ENCODE measurements at regions not wholly inside any gene's neighbourhood (a gene's known extent, or its start where the extent isn't known, plus 50 kb on each side); places are given as distances from the start of the nearest gene placed in this dataset.
"Not testable (repeated sequence)": the region's sequence is repeated elsewhere in the genome, so short reads cannot be mapped to it uniquely, and the experiment has no call there.

DNA sequence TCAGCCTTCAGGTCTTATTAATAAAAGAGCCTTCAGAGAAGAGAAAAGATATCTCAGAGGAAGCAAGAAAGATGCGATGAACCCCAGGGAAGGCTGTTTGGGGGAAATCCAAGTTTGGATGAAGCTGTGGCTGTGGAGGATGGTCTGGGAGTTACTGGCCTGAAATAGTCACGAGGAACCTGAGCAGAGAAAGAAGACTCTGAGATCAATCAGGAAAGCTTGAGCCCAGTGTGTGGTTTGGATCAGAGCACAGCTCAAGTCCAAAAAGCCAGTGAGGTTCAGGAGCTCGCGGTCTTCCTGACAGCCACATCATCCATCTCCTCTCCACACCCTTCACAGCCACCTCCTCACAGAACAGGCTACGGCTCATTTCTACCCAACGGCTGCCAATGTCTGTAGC, 87.4 kb upstream of the SERPINE2 start:
- no peak for DNase-seq (ENCODE audit: low spot score, unreplicated experiment)
- H3K36me3 Mint-ChIP-seq (ENCODE audit: insufficient read depth): no peaks in the 10 kb centered on the region
- H3K4me1 Mint-ChIP-seq (ENCODE audit: low read depth): peaks cover 2% of the 10 kb centered on the region
- no peaks in the 10 kb centered on the region for H3K27me3 Mint-ChIP-seq
- no peak overlapping the region for H3K4me3 Mint-ChIP-seq (ENCODE audit: low read depth)
- TF ChIP-seq, protein P1, sequence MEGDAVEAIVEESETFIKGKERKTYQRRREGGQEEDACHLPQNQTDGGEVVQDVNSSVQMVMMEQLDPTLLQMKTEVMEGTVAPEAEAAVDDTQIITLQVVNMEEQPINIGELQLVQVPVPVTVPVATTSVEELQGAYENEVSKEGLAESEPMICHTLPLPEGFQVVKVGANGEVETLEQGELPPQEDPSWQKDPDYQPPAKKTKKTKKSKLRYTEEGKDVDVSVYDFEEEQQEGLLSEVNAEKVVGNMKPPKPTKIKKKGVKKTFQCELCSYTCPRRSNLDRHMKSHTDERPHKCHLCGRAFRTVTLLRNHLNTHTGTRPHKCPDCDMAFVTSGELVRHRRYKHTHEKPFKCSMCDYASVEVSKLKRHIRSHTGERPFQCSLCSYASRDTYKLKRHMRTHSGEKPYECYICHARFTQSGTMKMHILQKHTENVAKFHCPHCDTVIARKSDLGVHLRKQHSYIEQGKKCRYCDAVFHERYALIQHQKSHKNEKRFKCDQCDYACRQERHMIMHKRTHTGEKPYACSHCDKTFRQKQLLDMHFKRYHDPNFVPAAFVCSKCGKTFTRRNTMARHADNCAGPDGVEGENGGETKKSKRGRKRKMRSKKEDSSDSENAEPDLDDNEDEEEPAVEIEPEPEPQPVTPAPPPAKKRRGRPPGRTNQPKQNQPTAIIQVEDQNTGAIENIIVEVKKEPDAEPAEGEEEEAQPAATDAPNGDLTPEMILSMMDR (IDR thresholded peaks at IDR 0.05; ENCODE audit: unreplicated experiment): no peak
- peaks cover under 1% of the 10 kb centered on the region for H3K9me3 Mint-ChIP-seq (ENCODE audit: low read depth)
- no peak overlapping the region for H3K27ac Mint-ChIP-seq

DNA sequence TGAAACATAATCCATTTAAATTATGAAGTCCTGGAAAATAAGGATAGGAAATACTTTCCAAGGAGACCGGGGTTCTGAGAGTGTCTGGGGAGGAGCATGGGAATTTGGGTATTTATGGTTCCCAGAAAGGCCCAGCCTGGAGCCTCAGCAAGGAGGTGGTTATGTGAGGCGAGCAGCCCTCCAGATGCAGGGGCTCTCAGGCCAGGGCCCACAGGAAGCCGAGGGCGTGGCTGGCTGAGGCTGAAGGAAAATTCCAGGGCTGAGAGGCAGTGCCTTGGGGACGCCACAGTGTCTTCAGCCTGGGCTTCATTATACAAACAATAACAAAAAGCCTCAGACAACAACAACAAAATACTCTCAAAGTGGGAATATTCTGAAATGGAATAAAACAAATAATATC, 86.9 kb upstream of the SERPINE2 start:
- peaks cover 2% of the 10 kb centered on the region for H3K4me1 Mint-ChIP-seq (ENCODE audit: low read depth)
- TF ChIP-seq, protein P1 (IDR thresholded peaks at IDR 0.05; ENCODE audit: unreplicated experiment): no peak
- H3K36me3 Mint-ChIP-seq (ENCODE audit: insufficient read depth): no peaks in the 10 kb centered on the region
- no peak for DNase-seq (ENCODE audit: low spot score, unreplicated experiment)
- H3K9me3 Mint-ChIP-seq (ENCODE audit: low read depth): peaks cover 3% of the 10 kb centered on the region
- no peaks in the 10 kb centered on the region for H3K27me3 Mint-ChIP-seq
- no peak overlapping the region for H3K27ac Mint-ChIP-seq
- no peak overlapping the region for H3K4me3 Mint-ChIP-seq (ENCODE audit: low read depth)

DNA sequence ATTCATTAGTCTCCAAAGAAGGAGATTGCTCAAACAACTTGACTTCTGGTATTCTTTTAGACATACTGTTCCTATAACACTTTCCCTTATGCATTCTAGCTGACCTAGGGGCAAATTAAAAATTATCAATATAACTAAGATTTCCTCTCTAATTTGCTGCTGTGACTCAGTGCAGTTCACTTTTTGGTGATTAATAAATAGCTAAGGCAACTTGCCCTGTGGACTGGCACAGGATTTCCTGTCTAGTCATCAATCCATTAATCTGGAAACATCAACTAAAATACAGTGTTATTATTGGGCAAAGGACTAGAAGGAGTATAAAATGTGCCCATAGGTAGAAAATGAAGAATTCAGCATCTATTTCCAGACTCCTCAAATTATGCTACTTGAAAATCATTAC, 83.5 kb upstream of the SERPINE2 start:
- Mint-ChIP-seq H3K4me1 (ENCODE audit: low read depth) (no peaks in the 10 kb centered on the region), H3K27me3 (no peaks in the 10 kb centered on the region), H3K9me3 (ENCODE audit: low read depth) (peaks cover 25% of the 10 kb centered on the region), H3K27ac (no peak overlapping the region), H3K4me3 (ENCODE audit: low read depth) (no peak overlapping the region), H3K36me3 (ENCODE audit: insufficient read depth) (peaks cover 4% of the 10 kb centered on the region)
- no peak for DNase-seq (ENCODE audit: low spot score, unreplicated experiment)
- TF ChIP-seq, protein P1 (IDR thresholded peaks at IDR 0.05; ENCODE audit: unreplicated experiment): no peak

DNA sequence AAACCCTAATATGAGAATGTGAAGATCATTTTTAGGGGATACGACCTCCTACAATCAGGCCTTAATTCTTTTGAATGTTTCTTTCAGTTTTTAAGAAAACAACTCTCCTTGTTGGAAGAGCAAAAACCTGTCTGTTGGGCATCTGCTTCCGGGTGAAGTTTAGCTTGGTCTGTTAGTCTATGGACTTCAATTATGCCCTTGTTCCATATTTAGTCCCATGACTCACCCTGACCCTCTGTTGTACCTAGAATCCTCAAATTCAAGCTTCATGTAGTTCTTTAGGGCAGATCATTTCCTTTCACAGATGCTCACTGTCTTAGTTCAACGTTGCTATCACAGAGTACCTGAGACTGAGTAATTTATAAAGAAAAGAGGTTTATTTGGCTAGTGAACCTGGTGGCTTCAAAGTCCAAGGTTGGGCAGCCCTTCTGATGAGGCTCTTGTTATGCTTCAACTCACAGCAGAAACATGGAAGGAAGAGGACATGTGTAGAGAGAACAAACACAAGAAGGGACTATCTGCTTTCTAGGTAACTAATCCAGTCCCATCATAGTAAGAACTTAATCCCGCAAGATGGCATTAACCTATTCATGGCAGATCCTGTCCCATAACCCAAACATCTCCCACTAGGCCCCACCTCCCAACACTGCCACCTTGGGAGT, 82.5 kb upstream of the SERPINE2 start:
- no peak for DNase-seq (ENCODE audit: low spot score, unreplicated experiment)
- H3K4me1 Mint-ChIP-seq (ENCODE audit: low read depth): no peaks in the 10 kb centered on the region
- TF ChIP-seq, protein P1 (IDR thresholded peaks at IDR 0.05; ENCODE audit: unreplicated experiment): no peak
- no peak overlapping the region for H3K27ac Mint-ChIP-seq
- peaks cover 35% of the 10 kb centered on the region for H3K9me3 Mint-ChIP-seq (ENCODE audit: low read depth)
- H3K36me3 Mint-ChIP-seq (ENCODE audit: insufficient read depth): peaks cover 4% of the 10 kb centered on the region
- H3K4me3 Mint-ChIP-seq (ENCODE audit: low read depth): no peak overlapping the region
- no peaks in the 10 kb centered on the region for H3K27me3 Mint-ChIP-seq

DNA sequence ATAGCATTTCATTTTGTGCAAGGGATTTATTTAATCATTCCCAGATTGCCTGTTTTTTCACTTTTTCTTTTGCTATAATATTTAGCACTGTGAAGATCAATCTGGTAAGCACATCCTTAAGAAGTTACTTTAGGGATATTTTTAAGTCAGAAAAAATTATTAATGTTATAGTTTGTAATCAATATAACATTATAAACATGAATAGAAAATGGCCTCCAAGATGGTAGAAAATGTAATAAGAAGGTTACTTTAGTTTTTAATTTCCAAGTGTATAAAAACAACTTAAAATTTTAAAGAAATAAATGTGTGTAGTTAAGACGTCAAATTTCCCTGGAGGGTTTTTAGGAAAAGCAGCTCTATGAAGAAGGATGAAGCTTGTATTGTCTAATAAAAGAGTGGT, 81.9 kb upstream of the SERPINE2 start:
- Mint-ChIP-seq H3K27me3 (no peaks in the 10 kb centered on the region), H3K4me1 (ENCODE audit: low read depth) (no peaks in the 10 kb centered on the region), H3K27ac (no peak overlapping the region), H3K4me3 (ENCODE audit: low read depth) (no peak overlapping the region), H3K36me3 (ENCODE audit: insufficient read depth) (peaks cover 4% of the 10 kb centered on the region), H3K9me3 (ENCODE audit: low read depth) (peaks cover 37% of the 10 kb centered on the region)
- no peak for DNase-seq (ENCODE audit: low spot score, unreplicated experiment)
- TF ChIP-seq, protein P1 (IDR thresholded peaks at IDR 0.05; ENCODE audit: unreplicated experiment): no peak

DNA sequence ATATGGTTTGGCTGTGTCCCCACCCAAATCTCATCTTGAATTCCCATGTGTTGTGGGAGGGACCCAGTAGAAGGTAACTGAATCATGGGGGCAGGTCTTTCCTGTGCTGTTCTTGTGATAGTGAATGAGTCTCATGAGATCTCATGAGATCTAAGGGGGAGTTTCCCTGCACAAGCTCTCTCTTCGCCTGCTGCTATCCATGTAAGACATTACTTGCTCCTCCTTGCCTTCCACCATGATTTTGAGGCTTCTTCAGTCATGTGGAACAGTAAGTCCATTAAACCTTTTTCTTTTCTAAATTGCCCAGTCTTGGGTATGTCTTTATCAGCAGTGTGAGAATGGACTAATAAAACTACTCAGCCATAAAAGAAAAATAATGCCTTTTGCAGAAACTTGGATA, 80.8 kb upstream of the SERPINE2 start:
- H3K36me3 Mint-ChIP-seq (ENCODE audit: insufficient read depth); H3K27ac Mint-ChIP-seq; H3K4me1 Mint-ChIP-seq (ENCODE audit: low read depth); DNase-seq (ENCODE audit: low spot score, unreplicated experiment); H3K4me3 Mint-ChIP-seq (ENCODE audit: low read depth); H3K27me3 Mint-ChIP-seq: not testable (repeated sequence)
- H3K9me3 Mint-ChIP-seq (ENCODE audit: low read depth): peaks cover 46% of the 10 kb centered on the region

All from progenitor cell of endocrine pancreas (in vitro differentiated cells).